Mammary epithelial cell (primary cell): ENCODE measurements at regions not wholly inside any gene's neighbourhood (a gene's known extent, or its start where the extent isn't known, plus 50 kb on each side); places are given as distances from the start of the nearest gene placed in this dataset.

Experiments
- CTCF ChIP-seq, 2 donors: IDR thresholded peaks in 1 of 2; conservative IDR thresholded peaks in 1 of 2; 2 replicates each; pipeline ENCODE4 v1.5.1; 2011 to 2012; ENCODE audit warnings: inconsistent platforms in 2 of 2, low read length in 2 of 2, mild to moderate bottlenecking in 2 of 2, control low read depth in 1 of 2, low read depth in 1 of 2; ENCODE audit not compliant: insufficient read depth in 1 of 2; ENCODE audit errors: extremely low read depth in 1 of 2
- EZH2 ChIP-seq: IDR thresholded peaks from 2 replicates; pipeline ENCODE4 v1.6.1; 2012; ENCODE audit warnings: low read length, inconsistent platforms, borderline replicate concordance

GRCh38 chr7:112566442-112567324, 85.9 kb downstream of the LSMEM1 start:
- no peak for TF ChIP-seq CTCF (conservative IDR thresholded peaks at IDR 0.05 in 1 of 2, IDR thresholded peaks at IDR 0.05 in 1 of 2; ENCODE audit: extremely low read depth in 1 of 2, insufficient read depth in 1 of 2, low read depth in 1 of 2, low read length in 2 of 2)
- no peak for TF ChIP-seq EZH2
